IPS DF 6.9 (cell line): ENCODE measurements at regions not wholly inside any gene's neighbourhood (a gene's known extent, or its start where the extent isn't known, plus 50 kb on each side); places are given as distances from the start of the nearest gene placed in this dataset.

Source experiments
- DNase-seq: peaks from one replicate; pipeline ENCODE4 v3.0.0-alpha.2; 2013; ENCODE audit warnings: low read depth, low spot score
- H3K27ac ChIP-seq: one replicate; pipeline ENCODE4 v1.5.1; 2013; ENCODE audit warnings: low read length, control low read depth
- H3K27me3 ChIP-seq: 2 replicates; pipeline ENCODE4 v1.6.1; 2013; ENCODE audit warnings: mild to moderate bottlenecking, low read length; ENCODE audit not compliant: control insufficient read depth, insufficient read depth
- H3K36me3 ChIP-seq: 2 replicates; pipeline ENCODE4 v1.6.1; 2013; ENCODE audit warnings: low read length; ENCODE audit not compliant: control insufficient read depth, insufficient read depth
- H3K4me1 ChIP-seq: 2 replicates; pipeline ENCODE4 v1.6.1; 2013; ENCODE audit warnings: low read length; ENCODE audit not compliant: control insufficient read depth, insufficient read depth
- H3K4me3 ChIP-seq: 2 replicates; pipeline ENCODE4 v1.5.1; 2013; ENCODE audit warnings: mild to moderate bottlenecking, low read length
- H3K9me3 ChIP-seq: 2 replicates; pipeline ENCODE4 v1.6.1; 2013; ENCODE audit warnings: low read length, inconsistent platforms; ENCODE audit not compliant: control insufficient read depth, insufficient read depth
- WGBS: extraction: QIAGEN DNeasy Blood & Tissue Kit; methylation state at CpG from one replicate; pipeline ENCODE4 v1.1.7; 2013; ENCODE audit warnings: mixed read lengths, missing lambda C conversion rate; ENCODE audit not compliant: insufficient read length, insufficient coverage; 5-methylcytosine and 5-hydroxymethylcytosine counted together

DNA sequence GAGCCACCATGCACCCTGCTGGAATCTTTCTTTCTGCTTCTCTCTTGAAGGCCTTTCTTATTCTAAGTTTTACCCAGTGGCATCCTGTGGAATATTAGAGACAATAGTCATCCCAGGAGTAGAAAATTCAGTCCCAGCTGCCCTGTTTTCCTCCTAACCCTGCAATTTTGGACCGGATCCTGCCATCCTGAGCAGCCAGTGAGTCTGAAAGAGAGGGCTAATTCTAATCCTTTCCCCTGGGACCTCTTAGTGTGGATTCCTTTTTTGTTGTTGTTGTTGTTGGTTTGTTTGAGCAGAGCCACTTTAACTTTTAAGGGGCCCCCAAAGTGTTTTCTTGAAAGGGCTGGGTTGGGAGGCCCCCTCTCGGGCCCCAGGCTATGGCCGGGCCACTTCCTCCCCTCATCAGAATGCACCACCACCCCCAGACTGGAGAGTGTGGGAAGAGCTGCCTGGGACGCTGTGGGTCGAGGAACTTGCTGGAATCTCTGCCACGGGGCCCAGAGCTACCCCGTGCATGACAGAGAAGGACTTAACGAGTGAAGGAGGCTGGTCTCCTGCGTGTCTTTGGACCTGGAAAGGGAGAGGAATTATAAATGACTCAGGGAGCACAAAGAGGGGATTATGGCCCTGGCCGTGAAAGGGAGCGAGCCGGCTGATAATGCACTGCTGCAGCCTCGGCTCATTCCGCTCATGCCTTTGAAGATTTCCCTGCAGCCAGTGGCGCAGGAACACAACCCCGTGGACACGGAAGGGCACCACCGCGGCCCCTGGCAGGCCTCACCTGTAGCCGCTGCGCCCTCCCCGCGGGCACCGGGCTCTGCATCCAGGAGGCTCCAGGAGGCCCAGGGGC is 81.0 kb upstream of the AKT3 start:
- no peaks in the 10 kb centered on the region for H3K27me3 ChIP-seq
- WGBS, result no CpG with 5 or more reads among the region's 24 CpGs
- H3K36me3 ChIP-seq, result no peaks in the 10 kb centered on the region
- 0 out of 2 replicates have a peak, but pooled peaks cover 2% of the 10 kb centered on the region for H3K4me1 ChIP-seq
- H3K27ac ChIP-seq, result no peak overlapping the region
- H3K9me3 ChIP-seq, result no peaks in the 10 kb centered on the region
- no peak for DNase-seq
- no peak overlapping the region for H3K4me3 ChIP-seq

DNA sequence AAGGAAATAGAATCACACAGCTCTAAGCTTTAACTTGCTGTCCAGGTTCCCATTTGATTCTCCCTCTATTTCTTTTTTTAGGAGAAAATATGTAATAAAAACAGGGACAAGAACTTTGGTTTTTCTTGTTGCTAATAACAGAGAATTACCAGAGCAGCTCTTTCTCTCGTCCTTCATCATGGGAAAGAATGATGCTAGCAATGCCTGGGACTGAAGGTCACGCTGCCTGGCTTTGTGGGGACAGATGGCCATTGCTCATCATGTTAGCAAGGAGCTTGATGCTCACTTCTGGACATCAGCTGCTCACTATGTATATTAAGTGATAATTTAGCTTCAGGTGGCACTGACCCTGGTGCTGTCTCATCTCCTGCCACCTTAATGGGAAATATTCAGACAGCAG is 77.3 kb upstream of the AKT3 start:
- H3K9me3 ChIP-seq, result no peaks in the 10 kb centered on the region
- H3K27ac ChIP-seq, result no peak overlapping the region
- no peak for DNase-seq
- no peak overlapping the region for H3K4me3 ChIP-seq
- H3K27me3 ChIP-seq, result no peaks in the 10 kb centered on the region
- WGBS, result no CpG with 5 or more reads among the region's 2 CpGs
- no peaks in the 10 kb centered on the region for H3K36me3 ChIP-seq
- peaks cover 4% of the 10 kb centered on the region for H3K4me1 ChIP-seq

DNA sequence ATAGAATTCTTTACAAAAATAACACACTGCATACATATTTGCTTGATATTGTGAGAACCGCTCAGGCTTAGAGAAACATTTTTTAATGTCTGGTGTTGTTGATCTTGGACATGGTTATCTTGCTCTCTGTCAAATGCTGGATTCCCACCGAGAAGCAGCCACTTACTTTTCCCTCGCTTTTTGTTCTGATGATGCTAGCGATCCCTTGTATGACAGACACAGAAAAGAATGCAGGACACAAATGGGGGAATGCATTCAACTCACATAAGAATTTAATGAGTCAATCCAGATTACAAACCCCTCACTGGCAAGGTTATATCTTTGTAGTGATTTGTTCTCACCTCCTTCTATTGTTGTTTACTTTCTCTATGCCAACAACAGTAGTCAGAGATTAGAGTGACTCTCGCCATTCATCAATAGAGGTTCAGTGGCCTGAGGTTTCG is 76.8 kb upstream of the AKT3 start:
- Histone ChIP-seq H3K36me3 (no peaks in the 10 kb centered on the region), H3K4me3 (no peak overlapping the region), H3K27me3 (no peaks in the 10 kb centered on the region), H3K27ac (no peak overlapping the region), H3K4me1 (peaks cover 4% of the 10 kb centered on the region), H3K9me3 (no peaks in the 10 kb centered on the region)
- no peak for DNase-seq
- no CpG with 5 or more reads among the region's 6 CpGs for WGBS

DNA sequence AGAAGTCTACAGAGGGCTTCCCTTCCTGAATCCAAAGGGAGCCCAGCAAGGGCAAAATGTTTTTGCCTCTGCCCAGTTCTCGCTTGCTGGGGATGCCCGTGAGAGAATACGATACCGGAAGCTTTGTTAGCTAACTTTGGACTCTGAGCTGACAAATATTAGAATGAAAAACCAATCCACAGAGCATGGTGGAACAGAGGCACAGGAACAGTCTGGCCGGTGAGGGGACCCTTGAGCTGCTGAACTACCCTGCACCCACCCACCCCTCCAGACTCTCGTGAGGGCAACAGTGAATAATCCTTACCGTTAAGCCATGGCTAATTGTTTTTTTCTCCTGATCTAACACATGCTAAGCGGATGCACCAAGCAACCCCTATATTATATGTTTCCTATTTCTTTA is 76.3 kb upstream of the AKT3 start:
- Histone ChIP-seq H3K36me3 (no peaks in the 10 kb centered on the region), H3K27ac (no peak overlapping the region), H3K9me3 (no peaks in the 10 kb centered on the region), H3K4me3 (no peak overlapping the region), H3K27me3 (no peaks in the 10 kb centered on the region), H3K4me1 (peaks cover 4% of the 10 kb centered on the region)
- no CpG with 5 or more reads among the region's 8 CpGs for WGBS
- no peak for DNase-seq

DNA sequence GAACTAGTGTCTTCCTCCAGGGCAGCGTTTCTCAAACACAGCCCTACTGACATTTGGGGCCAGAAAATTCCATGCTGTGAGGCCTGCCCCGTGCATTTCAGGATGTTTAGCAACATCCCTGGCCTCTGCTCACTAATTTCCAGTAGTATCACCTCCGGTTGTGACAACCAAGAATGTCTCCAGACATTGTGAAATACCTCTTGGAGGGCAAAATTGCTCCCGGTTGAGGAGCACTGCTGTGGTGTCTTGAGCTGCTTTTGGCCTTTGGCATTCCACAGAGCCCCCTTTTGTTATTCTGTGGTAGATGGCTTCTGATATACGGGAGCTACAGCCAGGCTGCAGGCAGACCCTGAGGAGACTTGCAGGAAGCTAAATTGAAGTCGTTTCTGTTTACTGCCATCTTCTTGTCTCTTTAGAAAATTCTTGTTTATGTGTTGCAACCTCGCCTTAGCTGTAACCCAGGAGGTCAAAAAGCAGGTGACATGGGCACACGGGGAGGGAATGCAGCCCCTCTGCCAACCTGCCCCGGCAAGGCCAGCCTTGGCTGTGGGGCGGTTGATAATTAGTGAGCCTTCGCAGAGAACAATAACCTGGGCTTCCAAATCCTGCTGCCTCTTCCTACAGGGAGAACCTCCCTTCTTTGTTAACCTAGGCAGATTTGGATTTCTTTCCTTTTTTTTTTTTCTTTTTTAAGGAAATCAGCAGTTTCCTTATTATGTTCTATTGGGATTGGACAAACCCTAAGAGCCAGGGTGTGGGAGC is 74.7 kb upstream of the AKT3 start:
- Histone ChIP-seq H3K36me3 (no peaks in the 10 kb centered on the region), H3K27me3 (no peaks in the 10 kb centered on the region), H3K4me1 (peaks cover 2% of the 10 kb centered on the region), H3K9me3 (no peaks in the 10 kb centered on the region), H3K4me3 (no peak overlapping the region), H3K27ac (no peak overlapping the region)
- DNase-seq, result no peak
- WGBS, result no CpG with 5 or more reads among the region's 11 CpGs

DNA sequence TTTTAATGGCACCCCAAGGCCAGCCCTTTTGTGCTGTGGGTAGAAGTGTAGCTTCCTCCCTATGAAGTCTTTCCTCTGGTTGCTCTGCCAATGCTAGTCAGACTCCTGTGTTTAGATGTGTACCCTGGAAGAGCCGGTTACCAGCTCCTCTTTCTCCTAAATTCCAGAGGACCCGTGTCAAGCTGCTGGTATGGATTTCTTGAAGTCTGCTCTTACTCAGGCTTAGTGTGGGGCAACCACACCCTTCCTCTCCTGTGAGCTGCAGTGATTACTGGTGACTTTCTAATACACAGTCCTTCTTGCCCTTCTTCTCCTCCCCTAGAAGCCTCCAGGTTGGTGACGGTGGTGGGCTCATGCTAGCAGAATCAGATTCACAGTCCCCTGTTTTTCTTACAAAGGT is 74.1 kb upstream of the AKT3 start:
- Histone ChIP-seq H3K27me3 (no peaks in the 10 kb centered on the region), H3K4me3 (no peak overlapping the region), H3K4me1 (peaks cover 2% of the 10 kb centered on the region), H3K27ac (no peak overlapping the region), H3K36me3 (no peaks in the 10 kb centered on the region), H3K9me3 (no peaks in the 10 kb centered on the region)
- no peak for DNase-seq
- no CpG with 5 or more reads among the region's 3 CpGs for WGBS

DNA sequence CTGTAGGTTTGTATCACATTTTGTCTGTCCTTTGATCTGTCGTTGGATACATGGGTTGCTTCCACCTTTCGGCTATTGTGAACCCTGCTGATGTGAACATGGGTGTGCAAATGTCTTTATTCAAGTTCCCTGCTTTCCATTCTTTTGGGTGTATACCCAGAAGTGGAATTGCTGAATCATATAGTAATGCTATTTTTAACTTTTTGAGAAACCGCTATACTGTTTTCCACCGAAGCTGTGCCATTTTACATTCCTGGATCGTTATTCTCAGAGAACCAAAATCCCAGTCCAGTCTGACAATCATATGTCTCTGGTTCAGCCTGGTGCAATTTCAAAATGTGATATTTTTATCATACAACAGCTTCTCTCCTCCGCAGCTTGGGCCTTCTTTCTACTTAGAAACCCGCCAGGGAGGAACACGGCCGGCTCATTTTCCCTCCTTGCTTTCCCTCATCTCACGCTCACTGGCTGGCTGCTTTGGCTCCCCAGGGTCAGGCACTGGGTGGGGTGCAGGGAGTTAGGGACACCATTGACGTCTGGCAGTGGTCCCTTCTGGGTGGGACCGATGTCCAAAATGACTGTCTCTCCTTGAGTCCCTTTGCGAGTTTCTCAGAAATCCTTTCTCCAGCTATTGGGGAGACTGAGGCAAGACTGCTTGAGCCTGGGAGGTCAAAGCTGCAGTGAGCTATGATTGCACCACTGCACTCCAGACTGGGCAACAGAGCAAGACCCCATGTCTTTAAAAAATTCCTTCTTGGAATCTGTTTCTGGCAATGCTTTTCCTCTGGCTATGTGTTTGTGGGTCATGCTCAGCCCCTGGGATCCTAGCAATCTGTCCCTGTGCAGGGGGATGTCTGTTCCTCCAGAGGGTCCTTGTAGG is 73.5 kb upstream of the AKT3 start:
- Histone ChIP-seq H3K4me3 (no peak overlapping the region), H3K27ac (no peak overlapping the region), H3K27me3 (peaks cover 2% of the 10 kb centered on the region; the same call in 1 of the 2 replicates), H3K9me3 (no peaks in the 10 kb centered on the region), H3K4me1 (peaks cover 2% of the 10 kb centered on the region), H3K36me3 (no peaks in the 10 kb centered on the region)
- no CpG with 5 or more reads among the region's 13 CpGs for WGBS
- DNase-seq, result no peak

DNA sequence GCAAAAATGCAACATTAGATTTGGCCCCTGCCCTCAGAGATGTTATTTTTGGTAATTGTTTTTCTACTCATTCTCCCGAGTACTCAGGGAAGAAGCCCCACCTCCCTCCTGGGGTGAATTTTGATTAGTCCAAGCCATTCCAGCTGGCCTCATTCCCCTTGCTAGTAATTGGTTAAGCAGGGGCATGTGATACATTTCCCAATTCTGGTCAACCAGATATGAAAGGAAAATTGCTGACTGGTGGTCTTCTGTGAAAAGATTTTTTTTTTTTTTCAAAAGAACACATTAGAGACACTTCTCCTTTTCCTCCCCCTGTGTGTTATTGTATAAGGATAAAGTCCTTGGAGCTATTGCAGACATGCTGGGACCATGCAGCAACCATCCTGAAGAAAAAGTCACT is 71.1 kb upstream of the AKT3 start:
- peaks cover 13% of the 10 kb centered on the region; the same call in 1 of the 2 replicates for H3K27me3 ChIP-seq
- DNase-seq, result no peak
- peaks cover 2% of the 10 kb centered on the region for H3K4me1 ChIP-seq
- no CpG with 5 or more reads among the region's 1 CpG for WGBS
- no peaks in the 10 kb centered on the region for H3K9me3 ChIP-seq
- no peaks in the 10 kb centered on the region for H3K36me3 ChIP-seq
- no peak overlapping the region for H3K27ac ChIP-seq
- H3K4me3 ChIP-seq, result no peak overlapping the region

DNA sequence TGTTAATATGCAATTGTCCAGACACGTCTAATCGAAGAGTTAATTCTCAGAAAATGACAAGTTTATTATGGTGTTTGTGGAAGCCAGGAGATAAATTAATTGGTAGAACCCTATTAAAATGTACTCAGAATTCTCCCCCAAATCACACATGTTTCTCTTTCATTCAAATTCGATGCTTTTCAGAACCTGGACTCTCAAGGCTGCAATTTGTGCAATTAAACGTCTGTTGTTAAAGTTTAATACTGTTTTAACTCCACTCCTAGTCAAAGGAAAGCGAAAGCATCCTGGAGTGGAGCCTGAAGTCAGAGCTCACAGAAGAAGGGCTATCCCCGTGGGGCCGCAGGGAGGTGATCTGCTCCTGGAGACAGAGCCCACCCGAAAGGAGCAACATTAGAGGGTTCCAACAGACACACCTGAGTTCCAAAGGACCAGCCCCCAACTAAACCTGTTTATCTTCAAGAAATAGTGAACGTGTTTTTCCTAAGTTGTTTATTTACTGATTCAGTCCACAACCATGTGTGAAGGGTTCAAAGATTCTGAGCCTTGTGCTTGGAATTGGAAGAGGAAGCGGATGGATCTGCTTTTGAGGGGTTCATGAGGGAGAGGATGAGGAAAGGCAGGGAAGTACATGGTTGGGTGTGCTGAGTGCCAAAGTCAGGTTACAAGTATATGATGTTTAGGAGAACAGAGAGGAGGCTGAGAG is 68.0 kb upstream of the AKT3 start:
- no CpG with 5 or more reads among the region's 10 CpGs for WGBS
- Histone ChIP-seq H3K9me3 (no peaks in the 10 kb centered on the region), H3K27me3 (peaks cover 13% of the 10 kb centered on the region; the same call in 1 of the 2 replicates), H3K27ac (no peak overlapping the region), H3K4me1 (no peaks in the 10 kb centered on the region), H3K4me3 (peak overlapping the region; percentile 26; the same call in 1 of the 2 replicates), H3K36me3 (no peaks in the 10 kb centered on the region)
- no peak for DNase-seq
